Liver (tissue), 8 donors: ENCODE measurements at regions not wholly inside any gene's neighbourhood (a gene's known extent, or its start where the extent isn't known, plus 50 kb on each side); places are given as distances from the start of the nearest gene placed in this dataset.

Experiments
- DNase-seq: peaks from one replicate; pipeline ENCODE4 v3.0.0-alpha.2; 2017; ENCODE audit warnings: low spot score
- H3K27ac ChIP-seq, 2 donors: one replicate each; pipeline ENCODE4 v1.7.0; 2013; ENCODE audit warnings: inconsistent platforms in 2 of 2, low read length in 2 of 2, control low read depth in 1 of 2, low read depth in 1 of 2, mild to moderate bottlenecking in 1 of 2
- H3K27me3 ChIP-seq, 4 donors: one replicate each; pipeline versions ENCODE4 v1.6.1 to v1.7.0; 2013; ENCODE audit warnings: low read length in 3 of 4, inconsistent platforms in 1 of 4, mild to moderate bottlenecking in 1 of 4, moderate library complexity in 1 of 4; ENCODE audit not compliant: control insufficient read depth in 4 of 4, insufficient read depth in 4 of 4
- H3K36me3 ChIP-seq, 4 donors: one replicate each; pipeline versions ENCODE4 v1.6.1 to v1.7.0; 2013; ENCODE audit warnings: low read length in 3 of 4, mild to moderate bottlenecking in 3 of 4, low read depth in 1 of 4, moderate library complexity in 1 of 4; ENCODE audit not compliant: control insufficient read depth in 4 of 4, insufficient read depth in 3 of 4
- H3K4me1 ChIP-seq, 4 donors: one replicate each; pipeline versions ENCODE4 v1.6.1 to v1.7.0; 2013; ENCODE audit warnings: low read length in 3 of 4, mild to moderate bottlenecking in 3 of 4, moderate library complexity in 1 of 4; ENCODE audit not compliant: control insufficient read depth in 4 of 4, insufficient read depth in 4 of 4
- H3K4me3 ChIP-seq, 3 donors: one replicate each; pipeline versions ENCODE4 v1.6.1 to v1.7.0; 2013; ENCODE audit warnings: low read length in 3 of 3, control low read depth in 1 of 3, low read depth in 1 of 3, mild to moderate bottlenecking in 1 of 3
- H3K9ac ChIP-seq, 2 donors: one replicate each; pipeline ENCODE4 v1.7.0; 2013; ENCODE audit warnings: low read length in 2 of 2, mild to moderate bottlenecking in 2 of 2, moderate library complexity in 2 of 2, control low read depth in 1 of 2, low read depth in 1 of 2
- H3K9me3 ChIP-seq, 4 donors: one replicate each; pipeline versions ENCODE4 v1.6.1 to v1.7.0; 2013; ENCODE audit warnings: low read length in 3 of 4; ENCODE audit not compliant: control insufficient read depth in 4 of 4
- CTCF ChIP-seq: fragments of 150-350 bp; IDR thresholded peaks from 2 replicates; pipeline ENCODE4 v1.5.1; 2017; ENCODE audit warnings: improper control_type of control experiment, low read depth, low read length; ENCODE audit not compliant: missing input control
- FOXA1 ChIP-seq: IDR thresholded peaks from 2 replicates; pipeline ENCODE4 v1.6.1; 2016; ENCODE audit warnings: antibody characterized with exemption
- FOXA2 ChIP-seq: IDR thresholded peaks from 2 replicates; pipeline ENCODE4 v1.6.1; 2016; ENCODE audit warnings: antibody characterized with exemption
- GABPA ChIP-seq, 2 donors: IDR thresholded peaks in 1 of 2; conservative IDR thresholded peaks in 1 of 2; 2 replicates each; pipeline ENCODE4 v1.6.1; 2016; ENCODE audit warnings: antibody characterized with exemption in 2 of 2, mild to moderate bottlenecking in 1 of 2, moderate library complexity in 1 of 2
- HNF4A ChIP-seq, 2 donors: conservative IDR thresholded peaks; 2 replicates each; pipeline ENCODE4 v1.6.1; 2016; ENCODE audit warnings: antibody characterized with exemption in 2 of 2, mild to moderate bottlenecking in 2 of 2
- JUND ChIP-seq, 2 donors: IDR thresholded peaks; 2 replicates each; pipeline ENCODE4 v1.6.1; 2016; ENCODE audit warnings: antibody characterized with exemption in 2 of 2
- MAX ChIP-seq: IDR thresholded peaks from 2 replicates; pipeline ENCODE4 v1.6.1; 2016; ENCODE audit warnings: antibody characterized with exemption
- NR2F2 ChIP-seq: IDR thresholded peaks from 2 replicates; pipeline ENCODE4 v1.6.1; 2016; ENCODE audit warnings: antibody characterized with exemption
- RAD21 ChIP-seq, 2 donors: IDR thresholded peaks; 2 replicates each; pipeline ENCODE4 v1.6.1; 2016; ENCODE audit warnings: antibody characterized with exemption in 2 of 2, mild to moderate bottlenecking in 2 of 2
- TAF1 ChIP-seq: conservative IDR thresholded peaks from 2 replicates; pipeline ENCODE4 v1.6.1; 2016; ENCODE audit warnings: antibody characterized with exemption, mild to moderate bottlenecking
- YY1 ChIP-seq: IDR thresholded peaks from 2 replicates; pipeline ENCODE4 v1.6.1; 2016; ENCODE audit warnings: antibody characterized with exemption, mild to moderate bottlenecking
- ZBTB33 ChIP-seq: IDR thresholded peaks from 2 replicates; pipeline ENCODE4 v1.6.1; 2016; ENCODE audit warnings: antibody characterized with exemption
- WGBS: extraction: QIAGEN DNeasy Blood & Tissue Kit; methylation state at CpG from one replicate; pipeline ENCODE4 v1.1.7; 2013; 5-methylcytosine and 5-hydroxymethylcytosine counted together
- TF ChIP-seq, protein P1 (sequence below): IDR thresholded peaks from 2 replicates; pipeline ENCODE4 v1.6.1; 2016; ENCODE audit warnings: antibody characterized with exemption
- donor health status: healthy.
- donor health status: healthy.
- donor health status: healthy.
- donor health status: healthy.
- donor health status: healthy.

DNA sequence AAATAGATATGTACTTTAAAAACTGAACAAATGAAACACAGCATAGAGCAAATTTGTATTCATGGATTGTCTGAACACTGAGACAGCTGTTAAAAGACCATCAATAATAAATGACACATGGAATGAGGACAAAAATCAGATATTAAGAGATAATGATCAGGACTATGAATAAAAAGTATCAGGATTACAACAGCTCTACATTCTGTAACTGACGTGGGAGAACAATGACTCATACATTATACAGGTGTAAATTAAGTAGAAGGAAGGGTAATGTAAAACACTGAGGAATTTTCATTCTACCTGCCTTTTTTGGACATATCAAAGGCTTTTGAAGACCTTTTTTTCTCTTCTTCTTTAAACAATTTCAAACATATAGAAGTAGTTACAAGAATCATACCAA is 310.9 kb upstream of the ANO3 start:
- 71% methylated on average over 1 of the region's 1 CpG for WGBS
- TF ChIP-seq, protein P1, sequence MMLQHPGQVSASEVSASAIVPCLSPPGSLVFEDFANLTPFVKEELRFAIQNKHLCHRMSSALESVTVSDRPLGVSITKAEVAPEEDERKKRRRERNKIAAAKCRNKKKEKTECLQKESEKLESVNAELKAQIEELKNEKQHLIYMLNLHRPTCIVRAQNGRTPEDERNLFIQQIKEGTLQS, result no peak
- TF ChIP-seq CTCF (no peak), NR2F2 (no peak), FOXA2 (no peak), RAD21 (IDR thresholded peaks at IDR 0.05) (no peak), YY1 (no peak), JUND (IDR thresholded peaks at IDR 0.05) (no peak), ZBTB33 (no peak), HNF4A (conservative IDR thresholded peaks at IDR 0.05) (no peak), FOXA1 (no peak), TAF1 (no peak), MAX (no peak), GABPA (IDR thresholded peaks at IDR 0.05 in 1 of 2, conservative IDR thresholded peaks at IDR 0.05 in 1 of 2) (no peak)
- DNase-seq, result no peak
- no peaks in the 10 kb centered on the region for H3K27me3 ChIP-seq
- no peak overlapping the region for H3K9ac ChIP-seq
- H3K27ac ChIP-seq, result no peak overlapping the region
- no peaks in the 10 kb centered on the region for H3K4me1 ChIP-seq
- no peaks in the 10 kb centered on the region for H3K36me3 ChIP-seq
- no peak overlapping the region for H3K4me3 ChIP-seq
- H3K9me3 ChIP-seq, result no peaks in the 10 kb centered on the region

- no peak for TF ChIP-seq NR2F2
- no peak for TF ChIP-seq TAF1
- TF ChIP-seq FOXA2, result no peak
- no peak for TF ChIP-seq HNF4A (conservative IDR thresholded peaks at IDR 0.05)
- TF ChIP-seq, protein P1, result no peak
- Histone ChIP-seq H3K27ac (no peak overlapping the region), H3K4me3 (no peak overlapping the region), H3K4me1 (no peaks in the 10 kb centered on the region), H3K9me3 (no peaks in the 10 kb centered on the region), H3K27me3 (no peaks in the 10 kb centered on the region), H3K36me3 (no peaks in the 10 kb centered on the region), H3K9ac (no peak overlapping the region)
- no peak for DNase-seq
- WGBS, result 79% methylated on average over 2 of the region's 2 CpGs
Observed at GRCh38 chr11:26023057-26023456, 308.9 kb upstream of the ANO3 start.

DNA sequence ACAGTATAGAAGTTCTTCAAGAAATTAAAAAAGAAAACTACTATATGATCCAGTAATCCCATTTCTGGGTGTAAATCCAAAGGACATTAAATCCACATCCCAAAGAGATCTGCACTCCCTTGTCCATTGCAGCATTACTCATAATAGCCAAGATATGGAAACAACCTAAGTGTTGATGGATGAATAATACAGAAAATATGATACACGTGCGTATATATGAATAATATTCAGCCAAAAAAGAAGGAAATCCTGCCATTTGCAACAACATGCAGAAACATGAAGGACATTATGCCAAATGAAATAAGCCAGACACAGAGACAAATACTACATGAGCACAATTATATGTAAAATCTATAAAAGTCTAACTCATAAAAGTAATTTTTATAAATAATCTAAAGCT is 306.3 kb upstream of the ANO3 start:
- no peaks in the 10 kb centered on the region for H3K9me3 ChIP-seq
- H3K9ac ChIP-seq, result no peak overlapping the region
- no peak overlapping the region for H3K27ac ChIP-seq

More for the DNA sequence above, 306.3 kb upstream of the ANO3 start:
- Histone ChIP-seq H3K4me1 (no peaks in the 10 kb centered on the region), H3K4me3 (no peak overlapping the region), H3K27me3 (no peaks in the 10 kb centered on the region), H3K36me3 (no peaks in the 10 kb centered on the region)
- TF ChIP-seq FOXA1, result no peak
- TF ChIP-seq RAD21 (IDR thresholded peaks at IDR 0.05), result no peak
- TF ChIP-seq MAX, result no peak
- TF ChIP-seq FOXA2, result no peak
- TF ChIP-seq HNF4A (conservative IDR thresholded peaks at IDR 0.05), result no peak
- no peak for TF ChIP-seq JUND (IDR thresholded peaks at IDR 0.05)
- no peak for TF ChIP-seq GABPA (IDR thresholded peaks at IDR 0.05 in 1 of 2, conservative IDR thresholded peaks at IDR 0.05 in 1 of 2)
- no peak for DNase-seq
- 84% methylated on average over 2 of the region's 2 CpGs for WGBS
